Stimulated activated naive B cell treated with anti-CD40 and anti-IgM and Interleukin-4, amounts not matched to agents 10 μg/mL and 1 μg/mL and 100 μg/mL, for 72 hours (primary cell): ENCODE measurements at regions not wholly inside any gene's neighbourhood (a gene's known extent, or its start where the extent isn't known, plus 50 kb on each side); places are given as distances from the start of the nearest gene placed in this dataset.
A peak's percentile ranks its signal among the peaks of the same experiment; 100 is the strongest.

Experiments
- ATAC-seq, 2 donors: fragments of 150-1000 bp; cut with Tn5 transposase; replicated peaks; 2 replicates each; pipeline ENCODE4 v1.10.0; 2021; ENCODE audit warnings: moderate library complexity in 1 of 2
- DNase-seq: peaks from one replicate; pipeline ENCODE4 v3.0.0; 2021
- H3K27ac Mint-ChIP-seq: one replicate; pipeline ENCODE4 v1.8.0; 2022; ENCODE audit warnings: mild to moderate bottlenecking, mixed read lengths
- H3K27me3 Mint-ChIP-seq, 2 donors: one replicate each; pipeline ENCODE4 v1.8.0; 2022; ENCODE audit warnings: mixed read lengths in 2 of 2
- H3K36me3 Mint-ChIP-seq, 2 donors: one replicate each; pipeline ENCODE4 v1.8.0; 2022; ENCODE audit warnings: mixed read lengths in 2 of 2, mild to moderate bottlenecking in 1 of 2
- H3K4me1 Mint-ChIP-seq, 2 donors: one replicate each; pipeline ENCODE4 v1.8.0; 2022; ENCODE audit warnings: mixed read lengths in 2 of 2, mild to moderate bottlenecking in 1 of 2
- H3K4me3 Mint-ChIP-seq, 2 donors: one replicate each; pipeline ENCODE4 v1.8.0; 2022; ENCODE audit warnings: mild to moderate bottlenecking in 2 of 2, mixed read lengths in 2 of 2, moderate library complexity in 1 of 2
- H3K9me3 Mint-ChIP-seq, 2 donors: one replicate each; pipeline ENCODE4 v1.8.0; 2022; ENCODE audit warnings: mixed read lengths in 2 of 2, mild to moderate bottlenecking in 1 of 2

GRCh38 chr13:79810018-79810417, 329.1 kb downstream of the NDFIP2 start:
- H3K27me3 Mint-ChIP-seq = no peaks in the 10 kb centered on the region

DNA sequence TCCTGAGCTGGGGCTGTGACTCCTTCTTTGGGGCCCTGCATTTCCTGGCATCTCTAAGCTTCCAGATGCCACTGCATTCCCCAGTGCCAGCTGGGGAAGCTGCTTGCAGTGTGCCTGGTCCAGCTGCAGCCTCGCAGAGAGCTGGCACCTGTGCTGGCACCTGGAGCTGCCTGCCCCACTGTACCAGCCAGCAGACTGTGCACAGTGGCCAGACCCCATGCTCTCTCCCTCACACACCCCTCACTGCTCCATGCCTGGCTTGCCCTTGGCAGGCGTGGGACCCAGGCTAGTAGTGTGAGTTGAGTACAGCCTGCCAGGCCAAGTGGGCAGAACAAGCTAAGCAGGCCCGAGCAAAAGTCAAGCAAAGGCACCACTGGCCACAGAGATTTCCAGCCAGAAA, 327.5 kb downstream of the NDFIP2 start:
- DNase-seq = no peak
- Mint-ChIP-seq H3K4me3 (no peak overlapping the region), H3K4me1 (peaks cover 12 to 29% of the 10 kb centered on the region in 2 donors), H3K27me3 (no peaks in the 10 kb centered on the region), H3K36me3 (no peaks in the 10 kb centered on the region), H3K27ac (no peak overlapping the region), H3K9me3 (peaks cover 0 to 3% of the 10 kb centered on the region in 2 donors)
- ATAC-seq = no peak

More at GRCh38 chr13:79810018-79810417, 329.1 kb downstream of the NDFIP2 start:
- Mint-ChIP-seq H3K9me3 (peaks cover 0 to 3% of the 10 kb centered on the region in 2 donors), H3K4me1 (peaks cover 9 to 24% of the 10 kb centered on the region in 2 donors), H3K4me3 (no peak overlapping the region), H3K27ac (no peak overlapping the region), H3K36me3 (no peaks in the 10 kb centered on the region)
- no peak for DNase-seq
- no peak for ATAC-seq

DNA sequence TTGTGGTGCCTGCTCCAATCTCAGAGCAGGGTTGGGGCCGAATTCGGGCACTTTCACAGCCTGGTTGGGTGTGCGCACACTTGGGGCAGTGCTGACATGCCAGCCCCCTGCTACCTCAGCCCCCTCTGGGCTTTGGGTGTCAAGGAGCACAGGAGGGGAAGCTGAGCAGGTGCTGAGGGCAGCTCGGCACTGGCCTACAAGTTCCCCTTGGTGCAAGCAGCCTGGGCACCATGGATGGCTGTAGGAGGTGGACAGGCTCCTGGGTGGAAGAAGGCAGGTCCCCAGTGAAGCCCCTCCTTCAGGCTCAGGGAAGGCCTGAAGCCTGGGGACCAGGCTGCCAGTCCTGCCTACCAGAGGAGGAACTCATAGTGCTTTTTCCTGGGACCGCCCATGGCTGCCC, 326.6 kb downstream of the NDFIP2 start:
- H3K4me1 Mint-ChIP-seq = peaks cover 14 to 28% of the 10 kb centered on the region in 2 donors
- ATAC-seq (no peak), DNase-seq (no peak)
- H3K4me3 Mint-ChIP-seq = no peak overlapping the region
- H3K27me3 Mint-ChIP-seq = no peaks in the 10 kb centered on the region
- H3K27ac Mint-ChIP-seq = no peak overlapping the region
- H3K9me3 Mint-ChIP-seq = peaks cover 0 to 3% of the 10 kb centered on the region in 2 donors
- no peaks in the 10 kb centered on the region for H3K36me3 Mint-ChIP-seq

DNA sequence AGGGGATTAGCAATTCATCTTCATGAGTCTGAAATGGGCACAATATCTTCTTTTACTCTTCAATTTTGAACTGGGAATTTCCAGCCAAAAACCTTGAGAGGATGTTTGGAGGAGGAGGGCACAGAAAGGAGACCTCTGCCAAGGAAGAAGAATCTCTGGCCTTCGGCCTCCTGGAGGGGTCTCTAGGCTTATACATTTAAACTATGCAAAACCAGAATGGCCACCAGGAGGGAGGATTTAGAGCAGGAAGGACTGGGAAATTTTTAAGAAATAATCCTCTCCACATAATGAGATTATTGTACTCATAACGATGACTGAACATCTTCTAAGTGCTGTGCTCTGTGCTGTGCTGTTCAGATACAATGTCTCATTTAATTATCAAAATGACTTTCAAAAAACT, 325.9 kb downstream of the NDFIP2 start:
- ATAC-seq = no peak
- peaks cover 0 to under 1% of the 10 kb centered on the region in 2 donors for H3K9me3 Mint-ChIP-seq

GRCh38 chr13:79805317-79805716, 324.4 kb downstream of the NDFIP2 start:
- Mint-ChIP-seq H3K27me3 (no peaks in the 10 kb centered on the region), H3K27ac (no peak overlapping the region)

More for the DNA sequence above, 325.9 kb downstream of the NDFIP2 start:
- H3K36me3 Mint-ChIP-seq = no peaks in the 10 kb centered on the region
- no peaks in the 10 kb centered on the region for H3K27me3 Mint-ChIP-seq
- DNase-seq = no peak
- H3K4me3 Mint-ChIP-seq = no peak overlapping the region
- peaks cover 7 to 21% of the 10 kb centered on the region in 2 donors for H3K4me1 Mint-ChIP-seq
- no peak overlapping the region for H3K27ac Mint-ChIP-seq

DNA sequence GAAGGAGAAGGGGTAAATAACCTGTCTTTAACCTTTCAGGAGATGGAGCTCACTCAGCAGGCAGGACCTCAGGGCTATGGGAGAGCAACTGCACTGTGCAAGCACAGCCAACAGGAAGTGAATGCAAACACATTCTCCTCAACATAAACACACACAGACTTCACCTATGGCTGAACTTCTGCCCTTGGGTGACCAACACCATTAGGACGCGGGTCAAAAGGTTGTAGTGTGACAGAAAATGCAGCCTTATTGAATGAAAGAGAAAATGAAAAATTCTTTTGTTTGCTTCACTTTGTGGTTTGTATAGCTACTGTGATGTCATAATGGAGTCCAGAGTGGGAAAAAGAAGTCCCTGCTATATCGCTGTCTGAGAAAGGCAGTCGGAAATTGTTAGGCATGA, 323.0 kb downstream of the NDFIP2 start:
- no peaks in the 10 kb centered on the region for H3K36me3 Mint-ChIP-seq
- no peak overlapping the region for H3K27ac Mint-ChIP-seq
- H3K27me3 Mint-ChIP-seq = no peaks in the 10 kb centered on the region
- peaks cover 6 to 16% of the 10 kb centered on the region in 2 donors for H3K4me1 Mint-ChIP-seq
- H3K4me3 Mint-ChIP-seq = no peak overlapping the region
- H3K9me3 Mint-ChIP-seq = no peaks in the 10 kb centered on the region
- ATAC-seq (peak in 1 of 2 donors; percentile 27), DNase-seq (no peak)

More at GRCh38 chr13:79805317-79805716, 324.4 kb downstream of the NDFIP2 start:
- ATAC-seq (no peak), DNase-seq (no peak)
- H3K4me1 Mint-ChIP-seq = peaks cover 6 to 16% of the 10 kb centered on the region in 2 donors
- H3K36me3 Mint-ChIP-seq = no peaks in the 10 kb centered on the region
- H3K9me3 Mint-ChIP-seq = no peaks in the 10 kb centered on the region
- no peak overlapping the region for H3K4me3 Mint-ChIP-seq

GRCh38 chr13:79803296-79803695, 322.3 kb downstream of the NDFIP2 start:
- DNase-seq (no peak), ATAC-seq (no peak)
- H3K27ac Mint-ChIP-seq = no peak overlapping the region
- H3K27me3 Mint-ChIP-seq = no peaks in the 10 kb centered on the region
- H3K9me3 Mint-ChIP-seq = no peaks in the 10 kb centered on the region
- H3K4me1 Mint-ChIP-seq = peaks cover 6 to 16% of the 10 kb centered on the region in 2 donors
- H3K4me3 Mint-ChIP-seq = no peak overlapping the region
- H3K36me3 Mint-ChIP-seq = no peaks in the 10 kb centered on the region

DNA sequence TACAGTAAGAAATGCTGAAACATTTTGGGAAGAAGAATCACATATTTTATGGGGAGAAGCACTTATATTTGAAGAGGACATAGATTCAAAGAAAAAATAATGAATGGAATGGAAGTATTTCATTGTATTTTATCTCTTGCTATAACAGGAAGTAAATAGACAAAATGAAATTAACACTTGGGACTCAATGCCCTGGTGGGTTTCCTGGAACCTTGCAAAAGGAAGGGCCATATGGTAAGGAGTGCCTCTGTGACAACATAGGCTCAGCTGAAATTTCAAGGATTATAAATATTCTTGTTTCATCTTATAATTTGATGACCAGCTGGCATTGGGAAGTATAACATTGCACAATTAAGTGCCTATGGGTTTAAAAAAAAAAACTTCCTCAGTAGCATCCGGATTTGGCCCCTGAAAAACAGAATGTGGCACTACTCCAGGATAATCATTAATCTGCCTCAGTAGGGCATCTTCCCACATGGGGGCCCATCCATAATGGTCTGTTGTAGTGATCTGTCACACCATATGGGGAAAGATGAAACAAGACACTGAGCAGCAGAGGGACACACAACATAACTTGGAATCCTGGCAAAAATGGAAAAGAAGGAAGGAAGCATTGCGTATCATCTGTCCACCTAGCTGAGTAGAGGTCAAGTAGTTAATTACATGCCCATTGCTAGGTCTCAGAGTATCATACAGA, 321.6 kb downstream of the NDFIP2 start:
- no peak for DNase-seq
- no peaks in the 10 kb centered on the region for H3K27me3 Mint-ChIP-seq
- peaks cover 6 to 16% of the 10 kb centered on the region in 2 donors for H3K4me1 Mint-ChIP-seq
- no peak for ATAC-seq
- H3K27ac Mint-ChIP-seq = no peak overlapping the region
- no peak overlapping the region for H3K4me3 Mint-ChIP-seq
- H3K9me3 Mint-ChIP-seq = no peaks in the 10 kb centered on the region
- H3K36me3 Mint-ChIP-seq = no peaks in the 10 kb centered on the region

- no peak overlapping the region for H3K27ac Mint-ChIP-seq
- peaks cover 0 to 2% of the 10 kb centered on the region in 2 donors for H3K27me3 Mint-ChIP-seq
- DNase-seq = no peak
- H3K36me3 Mint-ChIP-seq = no peaks in the 10 kb centered on the region
- H3K4me3 Mint-ChIP-seq = no peak overlapping the region
- peaks cover 6 to 16% of the 10 kb centered on the region in 2 donors for H3K4me1 Mint-ChIP-seq
- no peaks in the 10 kb centered on the region for H3K9me3 Mint-ChIP-seq
- no peak for ATAC-seq
Observed at GRCh38 chr13:79799059-79799867, 318.3 kb downstream of the NDFIP2 start.

- H3K27me3 Mint-ChIP-seq = peaks cover 0 to 3% of the 10 kb centered on the region in 2 donors
- no peak overlapping the region for H3K4me3 Mint-ChIP-seq
- H3K36me3 Mint-ChIP-seq = no peaks in the 10 kb centered on the region
- no peaks in the 10 kb centered on the region for H3K4me1 Mint-ChIP-seq
- DNase-seq (no peak), ATAC-seq (no peak)
- no peaks in the 10 kb centered on the region for H3K9me3 Mint-ChIP-seq
- no peak overlapping the region for H3K27ac Mint-ChIP-seq
Observed at GRCh38 chr13:79796136-79796535, 315.2 kb downstream of the NDFIP2 start.

GRCh38 chr13:79794931-79795330, 314.0 kb downstream of the NDFIP2 start:
- no peaks in the 10 kb centered on the region for H3K9me3 Mint-ChIP-seq
- DNase-seq (no peak), ATAC-seq (no peak)
- no peak overlapping the region for H3K4me3 Mint-ChIP-seq
- H3K4me1 Mint-ChIP-seq = no peaks in the 10 kb centered on the region
- H3K27ac Mint-ChIP-seq = no peak overlapping the region
- H3K36me3 Mint-ChIP-seq = no peaks in the 10 kb centered on the region
- peaks cover 3 to 9% of the 10 kb centered on the region in 2 donors for H3K27me3 Mint-ChIP-seq

GRCh38 chr13:79792716-79793115, 311.8 kb downstream of the NDFIP2 start:
- peaks cover 3 to 16% of the 10 kb centered on the region in 2 donors for H3K27me3 Mint-ChIP-seq
- no peak overlapping the region for H3K27ac Mint-ChIP-seq
- ATAC-seq (no peak), DNase-seq (no peak)
- H3K9me3 Mint-ChIP-seq = no peaks in the 10 kb centered on the region
- no peaks in the 10 kb centered on the region for H3K36me3 Mint-ChIP-seq
- H3K4me3 Mint-ChIP-seq = no peak overlapping the region
- no peaks in the 10 kb centered on the region for H3K4me1 Mint-ChIP-seq

GRCh38 chr13:79791471-79792042, 310.6 kb downstream of the NDFIP2 start:
- no peak for DNase-seq
- H3K27me3 Mint-ChIP-seq = peaks cover 3 to 16% of the 10 kb centered on the region in 2 donors
- H3K27ac Mint-ChIP-seq = no peak overlapping the region
- no peaks in the 10 kb centered on the region for H3K4me1 Mint-ChIP-seq
- no peak overlapping the region for H3K4me3 Mint-ChIP-seq
- ATAC-seq = no peak
- no peaks in the 10 kb centered on the region for H3K9me3 Mint-ChIP-seq
- no peaks in the 10 kb centered on the region for H3K36me3 Mint-ChIP-seq

GRCh38 chr13:79786176-79786575, 305.2 kb downstream of the NDFIP2 start:
- no peaks in the 10 kb centered on the region for H3K9me3 Mint-ChIP-seq
- H3K4me3 Mint-ChIP-seq = no peak overlapping the region
- ATAC-seq = no peak
- no peaks in the 10 kb centered on the region for H3K4me1 Mint-ChIP-seq
- peaks cover 0 to 16% of the 10 kb centered on the region in 2 donors for H3K27me3 Mint-ChIP-seq
- no peaks in the 10 kb centered on the region for H3K36me3 Mint-ChIP-seq
- DNase-seq = no peak
- no peak overlapping the region for H3K27ac Mint-ChIP-seq
